ENCODE measurements at regions not wholly inside any gene's neighbourhood (a gene's known extent, or its start where the extent isn't known, plus 50 kb on each side); places are given as distances from the start of the nearest gene placed in this dataset.

- peaks cover 25 to 33% of the 10 kb centered on the region in 2 donors for H3K4me1 ChIP-seq (ENCODE audit: control insufficient read depth in 2 of 2, insufficient read depth in 2 of 2, low read length in 2 of 2)
- H3K4me3 Mint-ChIP-seq = peak overlapping the region; percentile 95
- H3K9me3 ChIP-seq (ENCODE audit: control extremely low read depth in 1 of 3, control insufficient read depth in 2 of 3, insufficient read depth in 1 of 3, low read length in 2 of 3) = no peaks in the 10 kb centered on the region
- ChIA-PET POLR2A (interaction anchor here (1.4 kb wide), 1 partner anchor 363 kb away, joined by 3 read pairs; the partner anchor contains the start of gene ZNF783), CTCF (interaction anchor here (0.6 to 3.9 kb wide), 23 partner anchors 13 to 1758 kb away, joined by 3 to 27 read pairs (median 4); partner anchors contain the start of genes ZNF282, ZNF777, ZNF783 and ZNF862)
- peak; percentile 66 for DNase-seq
- H3K27me3 Mint-ChIP-seq = peaks cover 9% of the 10 kb centered on the region
- H3K36me3 ChIP-seq (replicated peaks in 1 of 2; ENCODE audit: control extremely low read depth in 1 of 2, control insufficient read depth in 1 of 2, extremely low read depth in 1 of 2, insufficient read depth in 2 of 2, low read length in 1 of 2) = peaks cover 3 to 8% of the 10 kb centered on the region in 2 experiments
- H3K27ac ChIP-seq (ENCODE audit: low read length in 2 of 2) = peak overlapping the region in 1 of 2 donors; percentile 78
- H3K4me3 ChIP-seq (ENCODE audit: control extremely low read depth in 1 of 5, extremely low read depth in 1 of 5, insufficient read depth in 1 of 5, low read depth in 2 of 5, low read length in 4 of 5) = peak overlapping the region; percentile 38 to 81 (median 76)
- 36% methylated on average over 10 of the region's 17 CpGs for WGBS (ENCODE audit: insufficient coverage)
- peak overlapping the region; percentile 91 for H3K4me2 ChIP-seq (replicated peaks; ENCODE audit: low read depth, low read length, poor library complexity, severe bottlenecking)
- TF ChIP-seq CTCF (IDR thresholded peaks at IDR 0.05) = peak; percentile 69
- TF ChIP-seq EZH2 (IDR thresholded peaks at IDR 0.05; ENCODE audit: borderline replicate concordance, insufficient read depth, low read depth, low read length, poor library complexity, severe bottlenecking) = no peak
- intact Hi-C loops (cut with micrococcal nuclease) = loop anchor here (2.0 kb wide), 1 partner anchor 499 kb away; the partner anchor contains the start of gene ZNF425
- no peaks in the 10 kb centered on the region for H3K9me3 Mint-ChIP-seq (ENCODE audit: insufficient read depth)
- peak overlapping the region; percentile 90 for H2AFZ ChIP-seq (ENCODE audit: insufficient read depth, low read depth, low read length, poor library complexity, severe bottlenecking)
- H3K79me2 ChIP-seq (ENCODE audit: control insufficient read depth, insufficient read depth, low read length) = peaks cover 35% of the 10 kb centered on the region
- no peak for ATAC-seq (ENCODE audit: low read depth)
- peak overlapping the region; percentile 74 for H3K9ac ChIP-seq (ENCODE audit: low read length)
- peak overlapping the region; percentile 41 for H3K27ac Mint-ChIP-seq
- H3K4me1 Mint-ChIP-seq = peaks cover 36% of the 10 kb centered on the region
- peaks cover 35% of the 10 kb centered on the region for H4K20me1 ChIP-seq (ENCODE audit: control insufficient read depth, insufficient read depth, low read length, poor library complexity, severe bottlenecking)
- peaks cover 0 to 3% (median 0%) of the 10 kb centered on the region in 4 experiments for H3K27me3 ChIP-seq (replicated peaks in 1 of 4; ENCODE audit: control extremely low read depth in 1 of 4, control insufficient read depth in 3 of 4, insufficient read depth in 4 of 4, low read length in 3 of 4)
These were observed 127.8 kb upstream of the ZNF746 start for GRCh38 chr7:149625340-149625946.
